ENCODE measurements at regions not wholly inside any gene's neighbourhood (a gene's known extent, or its start where the extent isn't known, plus 50 kb on each side); places are given as distances from the start of the nearest gene placed in this dataset.
"Not testable (repeated sequence)": the region's sequence is repeated elsewhere in the genome, so short reads cannot be mapped to it uniquely, and the experiment has no call there.

DNA sequence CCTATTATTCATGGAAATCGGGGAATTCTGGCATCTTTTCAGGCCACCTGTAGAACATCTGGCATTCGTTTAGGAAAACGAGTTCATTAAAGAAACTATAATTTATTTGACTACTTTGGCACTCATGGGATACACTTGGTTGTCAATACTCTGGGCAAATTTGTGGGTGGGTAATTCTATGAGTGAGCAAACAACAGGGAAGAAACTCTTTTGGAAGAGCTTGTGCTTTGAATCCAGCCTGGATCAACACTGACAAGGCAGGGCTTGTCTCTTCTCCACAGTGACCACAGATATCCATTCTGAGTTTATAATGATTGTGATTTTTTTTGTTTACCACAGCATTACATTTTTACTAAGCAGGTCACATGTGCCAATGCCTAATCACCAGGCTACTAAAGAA lies 394.7 kb downstream of the THBS2 start:
- Mint-ChIP-seq H3K27me3 (no peaks in the 10 kb centered on the region), H3K4me3 (no peak overlapping the region), H3K4me1 (ENCODE audit: low read depth) (no peaks in the 10 kb centered on the region), H3K36me3 (ENCODE audit: low read depth) (no peaks in the 10 kb centered on the region), H3K27ac (no peak overlapping the region), H3K9me3 (no peaks in the 10 kb centered on the region)

- Mint-ChIP-seq H3K27me3 (no peaks in the 10 kb centered on the region), H3K4me1 (ENCODE audit: low read depth) (peaks cover under 1% of the 10 kb centered on the region), H3K36me3 (ENCODE audit: low read depth) (no peaks in the 10 kb centered on the region), H3K27ac (no peak overlapping the region), H3K9me3 (no peaks in the 10 kb centered on the region), H3K4me3 (no peak overlapping the region)
These were observed 396.7 kb downstream of the THBS2 start for GRCh38 chr6:168856914-168857313.

DNA sequence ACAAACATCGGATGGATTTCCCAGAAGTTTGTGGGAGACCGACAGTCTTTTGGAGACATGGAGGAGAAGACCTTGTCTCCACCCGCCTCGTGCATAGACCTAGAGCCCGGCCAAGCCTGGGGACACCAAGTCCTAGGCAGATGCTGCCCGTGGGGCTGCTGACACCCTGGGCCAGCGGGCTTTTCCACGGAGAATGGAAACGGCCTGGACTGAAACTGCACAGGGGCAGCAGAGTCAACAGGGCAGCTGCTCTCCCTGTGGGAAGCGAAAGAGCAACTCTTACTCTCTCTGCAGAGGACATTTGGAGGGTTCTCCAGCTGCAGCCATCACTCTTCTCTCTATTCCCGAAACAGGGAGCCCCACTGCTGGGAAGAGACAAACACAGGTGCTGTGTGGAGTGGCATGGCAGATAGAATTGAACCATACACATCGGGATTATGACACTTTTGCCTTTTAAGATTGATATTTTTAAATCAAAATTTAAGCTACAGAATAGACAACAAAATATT lies 401.2 kb downstream of the THBS2 start:
- Mint-ChIP-seq H3K27me3 (no peaks in the 10 kb centered on the region), H3K4me3 (no peak overlapping the region), H3K4me1 (ENCODE audit: low read depth) (peaks cover 7% of the 10 kb centered on the region), H3K36me3 (ENCODE audit: low read depth) (no peaks in the 10 kb centered on the region), H3K9me3 (no peaks in the 10 kb centered on the region), H3K27ac (no peak overlapping the region)

GRCh38 chr6:168851460-168852375 lies 401.9 kb downstream of the THBS2 start:
- Mint-ChIP-seq H3K4me3 (no peak overlapping the region), H3K9me3 (no peaks in the 10 kb centered on the region), H3K4me1 (ENCODE audit: low read depth) (peaks cover 7% of the 10 kb centered on the region), H3K27me3 (no peaks in the 10 kb centered on the region), H3K36me3 (ENCODE audit: low read depth) (no peaks in the 10 kb centered on the region), H3K27ac (no peak overlapping the region)

GRCh38 chr6:168850027-168850736 lies 403.5 kb downstream of the THBS2 start:
- H3K36me3 Mint-ChIP-seq (ENCODE audit: low read depth); H3K4me3 Mint-ChIP-seq; H3K27ac Mint-ChIP-seq; H3K4me1 Mint-ChIP-seq (ENCODE audit: low read depth); H3K9me3 Mint-ChIP-seq; H3K27me3 Mint-ChIP-seq: not testable (repeated sequence)

DNA sequence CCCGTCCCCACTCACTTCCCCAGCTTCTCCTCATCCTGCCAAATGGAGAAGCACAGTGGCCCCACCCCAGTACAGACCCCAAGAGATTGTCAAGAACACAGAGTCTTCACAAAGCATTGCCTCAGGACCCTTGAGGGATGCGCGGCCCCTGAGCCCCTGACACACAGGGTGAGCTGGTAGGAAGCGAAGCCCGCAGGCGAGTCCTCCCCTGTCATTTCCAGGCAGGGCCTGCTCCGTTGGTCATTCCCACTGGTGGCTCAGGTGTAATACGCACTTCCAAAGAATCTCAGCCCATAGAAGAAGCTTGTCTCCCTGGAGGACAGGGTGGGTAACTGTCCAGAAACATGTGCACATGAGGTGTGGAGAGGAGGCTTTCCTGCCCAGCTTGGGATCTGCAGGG lies 404.2 kb downstream of the THBS2 start:
- no peaks in the 10 kb centered on the region for H3K36me3 Mint-ChIP-seq (ENCODE audit: low read depth)

DNA sequence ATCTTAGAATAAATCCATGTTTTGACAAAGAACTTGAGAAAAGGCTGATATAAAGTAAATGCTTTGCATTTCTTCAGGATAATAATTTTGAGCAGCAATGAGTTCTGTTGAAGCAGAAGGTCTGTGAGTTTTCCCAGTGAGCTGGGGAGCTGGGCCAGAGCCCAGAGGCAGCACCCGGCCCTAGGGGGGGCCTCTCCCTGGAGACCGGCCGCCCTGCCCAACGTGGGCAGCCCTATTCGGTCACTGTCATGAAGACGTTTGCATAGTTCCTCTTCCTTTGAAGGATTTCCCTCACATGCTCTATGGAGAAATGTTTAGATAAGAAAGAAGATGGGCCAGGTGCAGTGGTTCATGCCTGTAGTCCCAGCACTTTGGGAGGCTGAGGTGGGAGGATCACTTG lies 404.8 kb downstream of the THBS2 start:
- H3K9me3 Mint-ChIP-seq = no peaks in the 10 kb centered on the region
- no peak overlapping the region for H3K27ac Mint-ChIP-seq
- H3K36me3 Mint-ChIP-seq (ENCODE audit: low read depth) = no peaks in the 10 kb centered on the region
- H3K4me1 Mint-ChIP-seq (ENCODE audit: low read depth) = peaks cover 7% of the 10 kb centered on the region
- no peaks in the 10 kb centered on the region for H3K27me3 Mint-ChIP-seq
- H3K4me3 Mint-ChIP-seq = no peak overlapping the region

More for the DNA sequence above, 404.2 kb downstream of the THBS2 start:
- no peaks in the 10 kb centered on the region for H3K27me3 Mint-ChIP-seq
- peaks cover 7% of the 10 kb centered on the region for H3K4me1 Mint-ChIP-seq (ENCODE audit: low read depth)
- no peak overlapping the region for H3K27ac Mint-ChIP-seq
- H3K9me3 Mint-ChIP-seq = no peaks in the 10 kb centered on the region
- no peak overlapping the region for H3K4me3 Mint-ChIP-seq

GRCh38 chr6:168844821-168845609 lies 404.0 kb downstream of the SMOC2 start:
- no peaks in the 10 kb centered on the region for H3K27me3 Mint-ChIP-seq
- H3K4me1 Mint-ChIP-seq (ENCODE audit: low read depth) = no peaks in the 10 kb centered on the region
- no peaks in the 10 kb centered on the region for H3K9me3 Mint-ChIP-seq
- no peaks in the 10 kb centered on the region for H3K36me3 Mint-ChIP-seq (ENCODE audit: low read depth)
- no peak overlapping the region for H3K27ac Mint-ChIP-seq
- no peak overlapping the region for H3K4me3 Mint-ChIP-seq

GRCh38 chr6:168842632-168843212 lies 401.7 kb downstream of the SMOC2 start:
- H3K4me1 Mint-ChIP-seq (ENCODE audit: low read depth); H3K4me3 Mint-ChIP-seq; H3K27ac Mint-ChIP-seq; H3K27me3 Mint-ChIP-seq; H3K36me3 Mint-ChIP-seq (ENCODE audit: low read depth); H3K9me3 Mint-ChIP-seq: not testable (repeated sequence)

- peaks cover under 1% of the 10 kb centered on the region for H3K27me3 Mint-ChIP-seq
- no peak overlapping the region for H3K4me3 Mint-ChIP-seq
- H3K27ac Mint-ChIP-seq = no peak overlapping the region
- no peaks in the 10 kb centered on the region for H3K4me1 Mint-ChIP-seq (ENCODE audit: low read depth)
- H3K9me3 Mint-ChIP-seq = peaks cover 6% of the 10 kb centered on the region
- H3K36me3 Mint-ChIP-seq (ENCODE audit: low read depth) = no peaks in the 10 kb centered on the region
These were observed 400.8 kb downstream of the SMOC2 start for GRCh38 chr6:168841609-168842278.

DNA sequence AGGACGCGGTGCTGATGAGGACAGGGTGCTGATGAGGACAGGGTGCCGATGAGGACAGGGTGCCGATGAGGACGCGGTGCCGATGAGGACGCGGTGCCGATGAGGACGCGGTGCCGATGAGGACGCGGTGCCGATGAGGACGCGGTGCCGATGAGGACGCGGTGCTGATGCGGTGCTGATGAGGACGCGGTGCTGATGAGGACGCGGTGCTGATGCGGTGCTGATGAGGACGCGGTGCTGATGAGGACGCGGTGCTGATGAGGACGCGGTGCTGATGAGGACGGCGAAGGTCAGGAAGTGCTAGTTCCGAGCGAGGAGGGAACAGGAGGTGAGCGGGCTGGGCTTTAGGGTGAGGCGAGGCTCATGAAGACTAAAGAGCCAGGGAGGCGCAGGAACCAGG lies 399.9 kb downstream of the SMOC2 start:
- not testable (repeated sequence) for H3K9me3 Mint-ChIP-seq; H3K4me3 Mint-ChIP-seq; H3K36me3 Mint-ChIP-seq (ENCODE audit: low read depth); H3K27ac Mint-ChIP-seq; H3K4me1 Mint-ChIP-seq (ENCODE audit: low read depth); H3K27me3 Mint-ChIP-seq

GRCh38 chr6:168840299-168840698 lies 399.3 kb downstream of the SMOC2 start:
- H3K4me3 Mint-ChIP-seq; H3K27ac Mint-ChIP-seq; H3K36me3 Mint-ChIP-seq (ENCODE audit: low read depth); H3K4me1 Mint-ChIP-seq (ENCODE audit: low read depth); H3K9me3 Mint-ChIP-seq: not testable (repeated sequence)
- H3K27me3 Mint-ChIP-seq = peaks cover 12% of the 10 kb centered on the region

DNA sequence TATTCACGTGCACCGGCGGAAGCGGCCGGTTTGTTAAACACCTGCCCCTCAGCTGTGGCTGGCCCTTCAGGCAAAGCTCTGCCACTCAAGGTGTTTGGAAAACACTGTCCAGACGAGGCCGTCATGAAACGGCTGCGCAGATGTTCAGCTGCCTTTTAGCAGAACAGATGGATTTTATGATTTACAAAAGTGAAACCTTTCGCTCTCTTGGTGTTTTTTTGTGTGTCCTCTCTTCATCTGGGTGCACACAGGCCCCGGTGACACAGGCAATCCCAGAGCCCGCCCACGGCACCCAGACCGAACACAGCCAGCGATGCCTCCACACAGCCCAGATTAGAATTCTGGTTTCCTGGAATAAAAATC lies 397.0 kb downstream of the SMOC2 start:
- H3K27ac Mint-ChIP-seq = no peak overlapping the region
- H3K4me1 Mint-ChIP-seq (ENCODE audit: low read depth) = no peaks in the 10 kb centered on the region
- H3K36me3 Mint-ChIP-seq (ENCODE audit: low read depth) = no peaks in the 10 kb centered on the region
- H3K27me3 Mint-ChIP-seq = peaks cover 16% of the 10 kb centered on the region
- H3K9me3 Mint-ChIP-seq = peaks cover 6% of the 10 kb centered on the region
- H3K4me3 Mint-ChIP-seq = no peak overlapping the region

GRCh38 chr6:168837254-168838036 lies 396.5 kb downstream of the SMOC2 start:
- Mint-ChIP-seq H3K36me3 (ENCODE audit: low read depth) (no peaks in the 10 kb centered on the region), H3K27me3 (peaks cover 16% of the 10 kb centered on the region)

More at GRCh38 chr6:168837254-168838036, 396.5 kb downstream of the SMOC2 start:
- Mint-ChIP-seq H3K4me1 (ENCODE audit: low read depth) (no peaks in the 10 kb centered on the region), H3K27ac (no peak overlapping the region), H3K9me3 (peaks cover 6% of the 10 kb centered on the region), H3K4me3 (no peak overlapping the region)
